ENCODE measurements at regions not wholly inside any gene's neighbourhood (a gene's known extent, or its start where the extent isn't known, plus 50 kb on each side); places are given as distances from the start of the nearest gene placed in this dataset.

DNA sequence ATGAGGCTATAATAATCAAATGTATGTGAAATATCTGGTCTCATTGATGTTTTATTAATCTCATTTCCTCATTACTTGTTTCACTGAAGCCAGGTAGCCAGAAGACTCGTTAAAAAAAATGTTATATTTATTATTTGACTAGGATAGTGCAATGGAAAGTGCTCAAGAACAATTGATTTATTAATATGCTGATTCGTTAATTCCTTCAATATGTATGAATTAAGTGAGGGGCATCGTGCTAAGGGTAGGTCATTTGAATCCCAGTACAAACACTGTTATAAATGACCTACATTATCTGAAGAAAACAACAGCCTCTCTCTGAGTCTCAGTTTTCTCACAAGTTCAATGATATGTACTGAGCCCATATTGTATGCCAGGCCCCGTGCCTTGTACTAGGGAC, 214.2 kb upstream of the GPRIN3 start:
- TF ChIP-seq, protein P1, sequence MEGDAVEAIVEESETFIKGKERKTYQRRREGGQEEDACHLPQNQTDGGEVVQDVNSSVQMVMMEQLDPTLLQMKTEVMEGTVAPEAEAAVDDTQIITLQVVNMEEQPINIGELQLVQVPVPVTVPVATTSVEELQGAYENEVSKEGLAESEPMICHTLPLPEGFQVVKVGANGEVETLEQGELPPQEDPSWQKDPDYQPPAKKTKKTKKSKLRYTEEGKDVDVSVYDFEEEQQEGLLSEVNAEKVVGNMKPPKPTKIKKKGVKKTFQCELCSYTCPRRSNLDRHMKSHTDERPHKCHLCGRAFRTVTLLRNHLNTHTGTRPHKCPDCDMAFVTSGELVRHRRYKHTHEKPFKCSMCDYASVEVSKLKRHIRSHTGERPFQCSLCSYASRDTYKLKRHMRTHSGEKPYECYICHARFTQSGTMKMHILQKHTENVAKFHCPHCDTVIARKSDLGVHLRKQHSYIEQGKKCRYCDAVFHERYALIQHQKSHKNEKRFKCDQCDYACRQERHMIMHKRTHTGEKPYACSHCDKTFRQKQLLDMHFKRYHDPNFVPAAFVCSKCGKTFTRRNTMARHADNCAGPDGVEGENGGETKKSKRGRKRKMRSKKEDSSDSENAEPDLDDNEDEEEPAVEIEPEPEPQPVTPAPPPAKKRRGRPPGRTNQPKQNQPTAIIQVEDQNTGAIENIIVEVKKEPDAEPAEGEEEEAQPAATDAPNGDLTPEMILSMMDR (IDR thresholded peaks at IDR 0.05; ENCODE audit: low read depth, low read length) = no peak
- no peak for DNase-seq (ENCODE audit: extremely low read depth, low read depth)

DNA sequence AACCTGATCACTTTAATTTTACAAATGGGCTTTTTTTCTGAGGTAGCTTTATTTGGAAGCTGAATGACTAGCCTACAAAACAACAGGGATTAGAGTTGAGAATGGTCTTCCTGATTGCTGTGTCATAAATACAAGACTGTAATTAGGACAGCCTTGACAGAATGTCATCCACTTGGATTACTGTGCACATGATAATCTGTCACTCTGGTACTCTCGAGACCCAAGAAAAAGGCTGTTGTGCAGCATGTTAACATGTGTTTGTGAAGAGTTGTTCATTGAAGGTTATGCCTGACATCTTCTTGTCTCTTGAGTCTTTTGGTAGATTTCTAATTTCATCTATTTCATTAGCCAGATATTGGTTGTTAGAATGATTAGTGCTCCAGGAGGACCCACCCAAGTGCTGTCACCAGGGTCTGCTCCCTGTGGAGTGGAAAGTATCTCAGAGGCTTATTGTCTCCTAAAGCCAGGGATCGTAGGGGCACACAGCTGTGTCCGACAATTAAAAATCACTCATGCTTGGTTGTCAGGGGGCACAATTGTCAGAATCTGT, 212.2 kb upstream of the GPRIN3 start:
- TF ChIP-seq, protein P1 (IDR thresholded peaks at IDR 0.05; ENCODE audit: low read depth, low read length) = no peak
- DNase-seq (ENCODE audit: extremely low read depth, low read depth) = no peak

DNA sequence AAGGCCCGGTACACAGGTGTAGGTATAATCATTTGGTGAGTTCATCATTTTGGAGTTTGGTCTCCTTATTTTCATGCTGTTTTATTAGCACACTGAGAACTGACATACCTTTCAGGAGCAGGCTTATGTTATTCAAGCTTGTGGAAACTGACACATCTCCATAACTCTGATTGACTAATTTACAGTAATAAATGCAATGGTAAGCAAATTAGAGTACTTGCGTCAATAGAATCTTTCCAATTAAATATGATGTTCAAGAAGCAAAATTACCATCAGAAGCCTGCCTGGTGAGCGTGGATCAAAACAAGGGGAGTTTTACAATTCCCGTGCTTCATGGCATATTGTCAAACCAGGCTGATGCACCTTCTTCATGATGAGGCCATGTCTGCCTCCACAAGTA, 210.7 kb upstream of the GPRIN3 start:
- TF ChIP-seq, protein P1 (IDR thresholded peaks at IDR 0.05; ENCODE audit: low read depth, low read length) = no peak
- no peak for DNase-seq (ENCODE audit: extremely low read depth, low read depth)

DNA sequence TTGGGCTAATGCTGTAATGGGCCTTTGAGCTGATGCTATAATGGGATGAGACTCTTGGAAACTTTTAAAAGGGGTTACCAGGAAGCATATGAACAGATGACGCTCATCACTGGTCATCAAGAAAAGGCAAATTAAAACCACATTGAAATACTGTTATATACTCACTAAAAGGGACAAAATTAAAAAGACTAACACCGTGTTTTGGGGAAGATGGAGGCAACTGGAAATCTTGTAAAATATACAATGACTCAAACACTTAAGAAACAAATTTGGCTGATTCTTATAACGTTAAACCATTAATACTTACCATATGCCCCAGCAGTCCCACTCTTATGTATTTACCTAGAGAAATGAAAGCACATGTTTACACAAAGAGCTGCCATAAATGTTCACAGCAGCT, 207.2 kb upstream of the GPRIN3 start:
- peak; percentile 19 for DNase-seq (ENCODE audit: extremely low read depth, low read depth)
- TF ChIP-seq, protein P1 (IDR thresholded peaks at IDR 0.05; ENCODE audit: low read depth, low read length) = no peak

DNA sequence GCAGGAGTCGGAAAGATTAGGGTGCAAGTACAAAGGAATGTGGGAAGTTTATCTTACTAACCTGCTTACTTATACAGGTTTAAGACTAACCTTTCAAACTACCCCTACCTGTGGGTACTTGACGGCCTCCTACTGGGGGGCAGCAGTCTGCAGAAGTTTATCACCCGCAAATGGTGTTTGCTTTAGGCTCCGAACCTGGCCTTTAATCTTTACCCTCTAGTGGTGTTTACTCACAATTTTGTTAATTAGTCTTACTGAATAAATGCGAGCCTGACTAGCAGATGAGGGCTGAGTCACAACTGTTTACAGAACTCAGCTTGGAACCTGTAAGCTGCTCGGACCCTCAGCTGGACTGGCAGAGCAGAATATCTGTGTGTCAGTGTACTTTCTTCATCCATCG, 204.2 kb upstream of the GPRIN3 start:
- TF ChIP-seq, protein P1 (IDR thresholded peaks at IDR 0.05; ENCODE audit: low read depth, low read length) = no peak
- DNase-seq (ENCODE audit: extremely low read depth, low read depth) = no peak

DNA sequence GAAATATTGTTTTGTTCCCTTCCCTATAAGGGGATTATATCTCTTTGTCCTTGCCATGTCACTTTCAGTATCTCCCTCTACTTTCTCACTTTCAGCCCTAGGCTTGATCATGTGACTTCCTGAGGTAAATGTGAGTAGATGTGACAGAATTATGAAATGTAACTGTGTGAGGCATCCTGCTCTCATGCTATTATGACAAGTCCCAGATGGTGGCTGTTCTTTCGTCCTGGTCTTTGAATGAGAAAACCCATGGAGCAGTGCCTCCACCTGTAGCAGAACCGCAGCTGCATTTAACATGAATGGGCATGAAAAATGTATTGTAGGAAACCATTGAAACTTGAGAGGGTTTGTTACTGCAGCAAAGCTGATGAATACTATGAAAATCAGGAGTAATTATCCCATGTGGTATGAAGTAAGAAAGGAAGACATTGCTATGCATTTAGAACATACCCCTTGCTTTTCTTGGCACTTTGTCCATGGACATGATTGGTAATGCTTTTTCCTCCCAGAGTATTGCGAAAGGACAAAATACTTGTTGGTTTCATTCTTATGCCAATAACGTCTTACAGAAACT, 202.2 kb upstream of the GPRIN3 start:
- peak; percentile 94 for DNase-seq (ENCODE audit: extremely low read depth, low read depth)
- TF ChIP-seq, protein P1 (IDR thresholded peaks at IDR 0.05; ENCODE audit: low read depth, low read length) = no peak; the same call in 1 of the 2 replicates

DNA sequence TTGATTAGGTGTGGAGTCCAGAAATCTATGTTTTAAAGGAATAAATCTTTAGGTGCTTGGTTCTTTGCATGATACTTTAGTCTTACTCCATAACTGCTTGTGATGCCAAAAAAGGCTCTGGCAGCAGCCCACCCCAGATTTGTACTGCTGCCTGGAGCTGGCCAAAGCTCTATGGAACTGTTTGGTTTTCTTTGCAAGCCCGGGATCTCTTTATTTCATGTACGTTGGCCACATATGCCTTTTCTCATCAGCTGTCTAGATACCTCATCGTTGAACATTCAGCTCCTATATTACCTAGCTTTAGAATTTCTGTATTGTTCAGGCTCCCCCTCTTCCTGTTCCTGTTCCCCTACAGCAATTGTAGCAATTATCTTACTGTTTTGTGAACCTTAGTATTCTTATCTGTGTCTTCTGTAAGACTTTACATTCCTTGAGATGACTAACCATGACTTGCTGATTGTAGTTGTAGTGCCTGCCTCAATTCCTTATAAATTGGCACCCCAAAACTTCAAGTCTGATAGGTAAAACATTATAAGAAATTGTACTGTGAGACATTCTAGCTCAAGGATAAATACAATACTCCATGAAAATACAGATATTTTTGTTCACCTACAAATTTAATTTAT, 199.4 kb upstream of the GPRIN3 start:
- DNase-seq (ENCODE audit: extremely low read depth, low read depth) = no peak
- TF ChIP-seq, protein P1 (IDR thresholded peaks at IDR 0.05; ENCODE audit: low read depth, low read length) = no peak
